Left lobe of liver (tissue), 2 donors: ENCODE measurements at regions not wholly inside any gene's neighbourhood (a gene's known extent, or its start where the extent isn't known, plus 50 kb on each side); places are given as distances from the start of the nearest gene placed in this dataset.
A peak's percentile ranks its signal among the peaks of the same experiment; 100 is the strongest.

Experiments used
- ATAC-seq: fragments of 200-7000 bp; cut with Tn5 transposase; one replicate; pipeline ENCODE4 v1.9.1; 2020; ENCODE audit warnings: mild to moderate bottlenecking, moderate library complexity
- DNase-seq: peaks from one replicate; pipeline ENCODE4 v3.0.0-alpha.2; 2020; ENCODE audit warnings: low spot score
- donor health status: DM: no; HTN: no; CAD: no; lungs with moderate emphysema.
- donor health status: DM: no; HTN: yes; CAD: no.

GRCh38 chr3:72351536-72351935 is 496.7 kb downstream of the SHQ1 start:
- no peak for ATAC-seq
- DNase-seq, result peak; percentile 10

GRCh38 chr3:72350761-72351505 is 497.3 kb downstream of the SHQ1 start:
- ATAC-seq, result no peak

GRCh38 chr3:72348357-72348756 is 499.9 kb downstream of the SHQ1 start:
- no peak for DNase-seq
- ATAC-seq, result no peak

More at GRCh38 chr3:72350761-72351505, 497.3 kb downstream of the SHQ1 start:
- DNase-seq, result no peak

GRCh38 chr3:72347819-72348319 is 500.4 kb downstream of the SHQ1 start:
- peak; percentile 51 for DNase-seq
- ATAC-seq, result peak; percentile 52

- DNase-seq, result no peak
- ATAC-seq, result no peak
Measured at GRCh38 chr3:72346526-72346926, 501.7 kb downstream of the SHQ1 start.

GRCh38 chr3:72345980-72346379 is 502.3 kb downstream of the SHQ1 start:
- DNase-seq (no peak), ATAC-seq (no peak)

- no peak for ATAC-seq
Measured at GRCh38 chr3:72345237-72345878, 502.9 kb downstream of the SHQ1 start.

GRCh38 chr3:72344647-72345046 is 503.6 kb downstream of the SHQ1 start:
- ATAC-seq (no peak), DNase-seq (no peak)

More at GRCh38 chr3:72345237-72345878, 502.9 kb downstream of the SHQ1 start:
- no peak for DNase-seq

- DNase-seq (no peak), ATAC-seq (no peak)
Measured at GRCh38 chr3:72344236-72344635, 504.0 kb downstream of the SHQ1 start.

GRCh38 chr3:72343078-72343477 is 505.2 kb downstream of the SHQ1 start:
- DNase-seq (no peak), ATAC-seq (no peak)

GRCh38 chr3:72342450-72342849 is 505.8 kb downstream of the SHQ1 start:
- DNase-seq (no peak), ATAC-seq (no peak)

GRCh38 chr3:72341920-72342319 is 506.3 kb downstream of the SHQ1 start:
- ATAC-seq (no peak), DNase-seq (no peak)

GRCh38 chr3:72341380-72341770 is 506.9 kb downstream of the SHQ1 start:
- no peak for DNase-seq
- ATAC-seq, result no peak

- no peak for ATAC-seq
Measured at GRCh38 chr3:72340476-72341379, 507.5 kb downstream of the SHQ1 start.

GRCh38 chr3:72340056-72340455 is 508.2 kb downstream of the SHQ1 start:
- DNase-seq (no peak), ATAC-seq (no peak)

More at GRCh38 chr3:72340476-72341379, 507.5 kb downstream of the SHQ1 start:
- DNase-seq, result no peak

GRCh38 chr3:72339670-72340030 is 508.6 kb downstream of the SHQ1 start:
- no peak for ATAC-seq
- no peak for DNase-seq

GRCh38 chr3:72338942-72339669 is 509.1 kb downstream of the SHQ1 start:
- no peak for ATAC-seq
- no peak for DNase-seq

GRCh38 chr3:72338082-72338941 is 509.9 kb downstream of the SHQ1 start:
- DNase-seq, result no peak

GRCh38 chr3:72337480-72337855 is 510.8 kb downstream of the SHQ1 start:
- DNase-seq, result no peak
- ATAC-seq, result no peak

More at GRCh38 chr3:72338082-72338941, 509.9 kb downstream of the SHQ1 start:
- no peak for ATAC-seq
